PC-9 (cell line): ENCODE measurements at regions not wholly inside any gene's neighbourhood (a gene's known extent, or its start where the extent isn't known, plus 50 kb on each side); places are given as distances from the start of the nearest gene placed in this dataset.

ENCODE experiments used
- BruUV-seq: library from RNA; stranded (reverse); fragments of 400-500 nt; replicated peaks from 2 replicates; lab custom pipeline; 2021; lab: Mats Ljungman, UMichigan
- CTCF ChIA-PET: fragments of 300-600 bp; sonication (Branson Sonifier 250); formaldehyde crosslinking; loops from one replicate; lab custom pipeline; 2022; ENCODE audit warnings: antibody characterized with exemption; lab: Charles Lee
- POLR2A ChIA-PET: fragments of 300-600 bp; sonication (Branson Sonifier 250); formaldehyde crosslinking; loops from one replicate; lab custom pipeline; 2022; ENCODE audit warnings: antibody characterized with exemption; ENCODE audit not compliant: unreplicated experiment; lab: Charles Lee
- DNase-seq, 2 experiments: peaks; one replicate each; pipeline versions ENCODE4 v3.0.0 to v3.0.0-alpha.2; 2015 to 2022; ENCODE audit warnings: mixed read lengths in 1 of 2
- H2AFZ ChIP-seq: fragments of 200-600 bp; sonication (generic); 2 replicates; pipeline ENCODE4 v1.8.1; 2017; ENCODE audit warnings: antibody characterized with exemption
- H3F3A ChIP-seq: fragments of 200-600 bp; sonication (generic); 2 replicates; pipeline ENCODE4 v1.8.1; 2017; ENCODE audit warnings: antibody characterized with exemption, mild to moderate bottlenecking, low read depth; ENCODE audit not compliant: insufficient read depth
- H3K27ac ChIP-seq: fragments of 200-600 bp; sonication (generic); 2 replicates; pipeline ENCODE4 v1.6.1; 2016; ENCODE audit warnings: mixed run types
- H3K27me3 ChIP-seq: fragments of 200-600 bp; sonication (generic); 2 replicates; pipeline ENCODE4 v1.6.1; 2016; ENCODE audit warnings: low read depth, mixed run types; ENCODE audit not compliant: insufficient read depth
- H3K36me3 ChIP-seq: fragments of 200-600 bp; sonication (generic); 2 replicates; pipeline ENCODE4 v1.6.1; 2016; ENCODE audit warnings: low read depth, mixed run types
- H3K4me1 ChIP-seq: fragments of 200-600 bp; sonication (generic); replicated peaks from 2 replicates; pipeline ENCODE4 v1.6.1; 2016; ENCODE audit warnings: mixed run types; ENCODE audit not compliant: insufficient read depth
- H3K4me2 ChIP-seq: fragments of 200-600 bp; sonication (generic); 2 replicates; pipeline ENCODE4 v1.6.1; 2017; ENCODE audit warnings: mixed run types
- H3K4me3 ChIP-seq: fragments of 200-600 bp; sonication (generic); 2 replicates; pipeline ENCODE4 v1.6.1; 2016; ENCODE audit warnings: mixed run types
- H3K79me2 ChIP-seq: fragments of 200-600 bp; sonication (generic); 2 replicates; pipeline ENCODE4 v1.6.1; 2017; ENCODE audit warnings: low read depth, mixed run types
- H3K9me2 ChIP-seq: fragments of 200-600 bp; sonication (generic); 2 replicates; pipeline ENCODE4 v1.8.1; 2017; ENCODE audit warnings: mild to moderate bottlenecking; ENCODE audit not compliant: insufficient read depth
- H3K9me3 ChIP-seq: fragments of 200-600 bp; sonication (generic); 2 replicates; pipeline ENCODE4 v1.8.1; 2016; ENCODE audit warnings: low read depth; ENCODE audit not compliant: insufficient read depth
- H4K20me1 ChIP-seq: fragments of 200-600 bp; sonication (generic); 2 replicates; pipeline ENCODE4 v1.8.1; 2017; ENCODE audit not compliant: insufficient read depth
- CTCF ChIP-seq: fragments of 200-600 bp; sonication (generic); conservative IDR thresholded peaks from 2 replicates; pipeline ENCODE4 v1.6.1; 2017; ENCODE audit warnings: mixed run types, antibody characterized with exemption, mild to moderate bottlenecking, moderate library complexity
- EZH2 ChIP-seq: fragments of 200-600 bp; sonication (generic); IDR thresholded peaks from 2 replicates; pipeline ENCODE4 v1.8.0; 2017; ENCODE audit warnings: antibody characterized with exemption, low read depth
- intact Hi-C: fragments of 100-400 bp; cut with micrococcal nuclease; formaldehyde crosslinking; loops from one replicate; pipeline ENCODE4 v1.10.0; 2022; ENCODE audit not compliant: unreplicated experiment

- Histone ChIP-seq H4K20me1 (no peaks in the 10 kb centered on the region), H3K27me3 (no peaks in the 10 kb centered on the region), H3K36me3 (no peaks in the 10 kb centered on the region), H3K9me3 (0 out of 2 replicates have a peak, but pooled peaks cover 5% of the 10 kb centered on the region), H3K4me1 (no peaks in the 10 kb centered on the region), H3K79me2 (no peaks in the 10 kb centered on the region), H3K4me2 (no peak overlapping the region), H3K27ac (no peak overlapping the region), H3K9me2 (no peaks in the 10 kb centered on the region; the same call in 1 of the 2 replicates), H3F3A (no peaks in the 10 kb centered on the region), H2AFZ (0 out of 2 replicates have a peak overlapping the region, but pooled peaks have one; percentile 18), H3K4me3 (no peak overlapping the region)
- no peak for TF ChIP-seq EZH2
- no peak for TF ChIP-seq CTCF
- POLR2A ChIA-PET, result no interaction called here
- intact Hi-C loops, result no loop called here
- BruUV-seq, result no TSS peak
- CTCF ChIA-PET, result no interaction called here
- no peak for DNase-seq
These were observed 1912.0 kb upstream of the RAG2 start for GRCh38 chr11:38510041-38510440.

- Histone ChIP-seq H3K4me1 (no peaks in the 10 kb centered on the region), H3K4me3 (no peak overlapping the region), H3K79me2 (no peaks in the 10 kb centered on the region), H4K20me1 (no peaks in the 10 kb centered on the region), H3K36me3 (no peaks in the 10 kb centered on the region), H3F3A (no peaks in the 10 kb centered on the region), H3K4me2 (no peak overlapping the region), H3K27me3 (no peaks in the 10 kb centered on the region), H2AFZ (no peak overlapping the region), H3K9me2 (0 out of 2 replicates have a peak, but pooled peaks cover 7% of the 10 kb centered on the region), H3K9me3 (no peaks in the 10 kb centered on the region), H3K27ac (no peak overlapping the region)
- intact Hi-C loops, result no loop called here
- no peak for DNase-seq
- CTCF ChIA-PET, result interaction anchor here (0.6 kb wide), 1 partner anchor 452 kb away, joined by 9 read pairs; no protein-coding TSS in a partner anchor
- POLR2A ChIA-PET, result no interaction called here
- no TSS peak for BruUV-seq
- no peak for TF ChIP-seq CTCF
- TF ChIP-seq EZH2, result no peak
These were observed 1905.8 kb upstream of the RAG2 start for GRCh38 chr11:38503876-38504275.

GRCh38 chr11:38498721-38499120, 1900.7 kb upstream of the RAG2 start:
- Histone ChIP-seq H3F3A (no peaks in the 10 kb centered on the region), H3K9me3 (no peaks in the 10 kb centered on the region; the same call in 1 of the 2 replicates), H3K9me2 (0 out of 2 replicates have a peak, but pooled peaks cover 7% of the 10 kb centered on the region), H3K79me2 (no peaks in the 10 kb centered on the region), H3K27ac (no peak overlapping the region), H3K27me3 (no peaks in the 10 kb centered on the region), H3K36me3 (no peaks in the 10 kb centered on the region), H3K4me1 (no peaks in the 10 kb centered on the region), H3K4me3 (no peak overlapping the region), H3K4me2 (no peak overlapping the region), H4K20me1 (no peaks in the 10 kb centered on the region), H2AFZ (peak overlapping the region; percentile 25; the same call in 1 of the 2 replicates)
- no TSS peak for BruUV-seq
- no peak for TF ChIP-seq EZH2
- peak in 1 of 2 experiments; percentile 1 for DNase-seq
- ChIA-PET CTCF (no interaction called here), POLR2A (no interaction called here)
- intact Hi-C loops, result no loop called here

GRCh38 chr11:38491986-38492385, 1894.0 kb upstream of the RAG2 start:
- no peaks in the 10 kb centered on the region for H3K36me3 ChIP-seq
- H3K27ac ChIP-seq, result no peak overlapping the region
- BruUV-seq, result no TSS peak
- no peaks in the 10 kb centered on the region for H3K9me2 ChIP-seq
- ChIA-PET CTCF (no interaction called here), POLR2A (no interaction called here)
- no peak overlapping the region for H3K4me3 ChIP-seq
- intact Hi-C loops, result no loop called here
- no peak for DNase-seq
- H3K27me3 ChIP-seq, result no peaks in the 10 kb centered on the region
- no peak overlapping the region for H2AFZ ChIP-seq
- H3K4me2 ChIP-seq, result no peak overlapping the region
- H3K79me2 ChIP-seq, result no peaks in the 10 kb centered on the region
- no peaks in the 10 kb centered on the region; the same call in 1 of the 2 replicates for H3K9me3 ChIP-seq
- TF ChIP-seq CTCF, result no peak
- TF ChIP-seq EZH2, result no peak
- H3K4me1 ChIP-seq, result no peaks in the 10 kb centered on the region
- H3F3A ChIP-seq, result no peaks in the 10 kb centered on the region
- no peaks in the 10 kb centered on the region for H4K20me1 ChIP-seq
